ENCODE measurements at regions not wholly inside any gene's neighbourhood (a gene's known extent, or its start where the extent isn't known, plus 50 kb on each side); places are given as distances from the start of the nearest gene placed in this dataset.

DNA sequence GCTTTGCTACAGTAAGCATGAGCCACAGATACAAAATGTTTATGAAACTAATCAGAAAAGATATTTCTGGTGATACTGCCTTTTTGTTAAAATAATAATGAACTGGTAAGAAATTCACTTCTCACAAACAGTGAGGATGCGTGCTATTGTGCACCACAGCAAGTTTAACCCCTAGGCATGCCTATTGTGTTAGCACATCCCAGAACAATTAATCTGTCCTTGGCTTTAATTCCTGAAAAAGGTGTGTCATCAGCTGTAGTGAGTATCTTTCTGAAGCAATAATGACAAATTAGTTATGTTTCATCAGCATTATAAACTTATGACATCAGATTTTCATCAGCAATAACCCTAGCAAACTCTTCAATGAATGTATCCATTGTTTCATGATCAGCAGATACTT, 1307.2 kb downstream of the EFNA5 start:
- H3K9me3 ChIP-seq (ENCODE audit: low read depth): no peaks in the 10 kb centered on the region
- no peak overlapping the region for H3K4me3 ChIP-seq
- H3K27me3 ChIP-seq: no peaks in the 10 kb centered on the region
- H3K4me1 ChIP-seq (ENCODE audit: insufficient read depth): no peaks in the 10 kb centered on the region
- 97% methylated on average over 1 of the region's 1 CpG for WGBS (ENCODE audit: low lambda C conversion rate, missing lambda C conversion rate)
- no peaks in the 10 kb centered on the region for H3K9me2 ChIP-seq (replicated peaks; ENCODE audit: insufficient read depth)
- no peak overlapping the region for H2AFZ ChIP-seq
- H3K27ac ChIP-seq: no peak overlapping the region
- no peaks in the 10 kb centered on the region for H3K36me3 ChIP-seq (replicated peaks; ENCODE audit: insufficient read depth, low read depth)
- H4K20me1 ChIP-seq (ENCODE audit: insufficient read depth, poor library complexity, severe bottlenecking): no peaks in the 10 kb centered on the region
- no peak for DNase-seq (ENCODE audit: low spot score)
- H3K79me2 ChIP-seq: no peaks in the 10 kb centered on the region
- no peak for TF ChIP-seq EZH2 (IDR thresholded peaks at IDR 0.05; ENCODE audit: borderline replicate concordance)
- TF ChIP-seq, protein P1, sequence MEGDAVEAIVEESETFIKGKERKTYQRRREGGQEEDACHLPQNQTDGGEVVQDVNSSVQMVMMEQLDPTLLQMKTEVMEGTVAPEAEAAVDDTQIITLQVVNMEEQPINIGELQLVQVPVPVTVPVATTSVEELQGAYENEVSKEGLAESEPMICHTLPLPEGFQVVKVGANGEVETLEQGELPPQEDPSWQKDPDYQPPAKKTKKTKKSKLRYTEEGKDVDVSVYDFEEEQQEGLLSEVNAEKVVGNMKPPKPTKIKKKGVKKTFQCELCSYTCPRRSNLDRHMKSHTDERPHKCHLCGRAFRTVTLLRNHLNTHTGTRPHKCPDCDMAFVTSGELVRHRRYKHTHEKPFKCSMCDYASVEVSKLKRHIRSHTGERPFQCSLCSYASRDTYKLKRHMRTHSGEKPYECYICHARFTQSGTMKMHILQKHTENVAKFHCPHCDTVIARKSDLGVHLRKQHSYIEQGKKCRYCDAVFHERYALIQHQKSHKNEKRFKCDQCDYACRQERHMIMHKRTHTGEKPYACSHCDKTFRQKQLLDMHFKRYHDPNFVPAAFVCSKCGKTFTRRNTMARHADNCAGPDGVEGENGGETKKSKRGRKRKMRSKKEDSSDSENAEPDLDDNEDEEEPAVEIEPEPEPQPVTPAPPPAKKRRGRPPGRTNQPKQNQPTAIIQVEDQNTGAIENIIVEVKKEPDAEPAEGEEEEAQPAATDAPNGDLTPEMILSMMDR (IDR thresholded peaks at IDR 0.05; ENCODE audit: poor library complexity): no peak
- TF ChIP-seq EZH2phosphoT487 (IDR thresholded peaks at IDR 0.05; ENCODE audit: low read depth, severe bottlenecking, unreplicated experiment): no peak
- no peak overlapping the region for H3K4me2 ChIP-seq

DNA sequence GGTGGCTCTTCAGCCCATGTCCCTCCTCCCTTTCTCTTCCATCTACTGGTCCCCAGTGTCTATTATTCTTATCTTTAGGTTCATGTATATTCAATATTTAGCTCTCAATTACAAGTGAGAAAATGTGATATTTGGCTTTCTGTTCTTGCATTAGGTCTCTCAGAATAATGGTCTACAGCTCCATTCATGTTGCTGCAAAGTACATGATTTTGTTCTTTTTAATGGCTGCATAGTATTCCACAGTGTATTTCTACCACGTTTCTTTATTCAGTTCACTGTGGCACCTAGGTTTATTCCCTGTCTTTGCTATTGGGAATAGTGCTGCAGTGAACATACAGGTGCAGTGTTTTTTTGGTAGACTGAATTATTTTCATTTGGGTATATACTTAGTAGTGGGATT, 1308.8 kb downstream of the EFNA5 start:
- Histone ChIP-seq H2AFZ (no peak overlapping the region), H3K79me2 (no peaks in the 10 kb centered on the region), H3K4me2 (no peak overlapping the region), H4K20me1 (ENCODE audit: insufficient read depth, poor library complexity, severe bottlenecking) (no peaks in the 10 kb centered on the region), H3K4me1 (ENCODE audit: insufficient read depth) (no peaks in the 10 kb centered on the region), H3K4me3 (no peak overlapping the region), H3K27ac (no peak overlapping the region), H3K9me3 (ENCODE audit: low read depth) (no peaks in the 10 kb centered on the region), H3K27me3 (no peaks in the 10 kb centered on the region), H3K36me3 (replicated peaks; ENCODE audit: insufficient read depth, low read depth) (no peaks in the 10 kb centered on the region), H3K9me2 (replicated peaks; ENCODE audit: insufficient read depth) (no peaks in the 10 kb centered on the region)
- DNase-seq (ENCODE audit: low spot score): no peak
- TF ChIP-seq EZH2 (IDR thresholded peaks at IDR 0.05; ENCODE audit: borderline replicate concordance) (no peak), EZH2phosphoT487 (IDR thresholded peaks at IDR 0.05; ENCODE audit: low read depth, severe bottlenecking, unreplicated experiment) (no peak)
- TF ChIP-seq, protein P1 (IDR thresholded peaks at IDR 0.05; ENCODE audit: poor library complexity): no peak
- 89% methylated on average over 1 of the region's 1 CpG for WGBS (ENCODE audit: low lambda C conversion rate, missing lambda C conversion rate)

- 61% methylated on average over 2 of the region's 2 CpGs for WGBS (ENCODE audit: low lambda C conversion rate, missing lambda C conversion rate)
- no peaks in the 10 kb centered on the region for H3K27me3 ChIP-seq
- no peak overlapping the region for H3K4me3 ChIP-seq
- no peaks in the 10 kb centered on the region for H3K4me1 ChIP-seq (ENCODE audit: insufficient read depth)
- DNase-seq (ENCODE audit: low spot score): no peak
- no peak overlapping the region for H3K4me2 ChIP-seq
- H3K9me2 ChIP-seq (replicated peaks; ENCODE audit: insufficient read depth): no peaks in the 10 kb centered on the region
- H4K20me1 ChIP-seq (ENCODE audit: insufficient read depth, poor library complexity, severe bottlenecking): no peaks in the 10 kb centered on the region
- H3K79me2 ChIP-seq: no peaks in the 10 kb centered on the region
- TF ChIP-seq, protein P1 (IDR thresholded peaks at IDR 0.05; ENCODE audit: poor library complexity): no peak
- TF ChIP-seq EZH2 (IDR thresholded peaks at IDR 0.05; ENCODE audit: borderline replicate concordance) (no peak), EZH2phosphoT487 (IDR thresholded peaks at IDR 0.05; ENCODE audit: low read depth, severe bottlenecking, unreplicated experiment) (no peak)
- H3K27ac ChIP-seq: no peak overlapping the region
- no peaks in the 10 kb centered on the region for H3K36me3 ChIP-seq (replicated peaks; ENCODE audit: insufficient read depth, low read depth)
- H3K9me3 ChIP-seq (ENCODE audit: low read depth): no peaks in the 10 kb centered on the region
- H2AFZ ChIP-seq: no peak overlapping the region
These were observed 1339.3 kb downstream of the EFNA5 start for GRCh38 chr5:106331415-106331814.

- no peak overlapping the region for H3K4me3 ChIP-seq
- 85% methylated on average over 2 of the region's 2 CpGs for WGBS (ENCODE audit: low lambda C conversion rate, missing lambda C conversion rate)
- H3K79me2 ChIP-seq: no peaks in the 10 kb centered on the region
- H3K27me3 ChIP-seq: no peaks in the 10 kb centered on the region
- H3K9me2 ChIP-seq (replicated peaks; ENCODE audit: insufficient read depth): no peaks in the 10 kb centered on the region
- no peaks in the 10 kb centered on the region for H4K20me1 ChIP-seq (ENCODE audit: insufficient read depth, poor library complexity, severe bottlenecking)
- H3K36me3 ChIP-seq (replicated peaks; ENCODE audit: insufficient read depth, low read depth): no peaks in the 10 kb centered on the region
- H3K9me3 ChIP-seq (ENCODE audit: low read depth): no peaks in the 10 kb centered on the region
- no peaks in the 10 kb centered on the region for H3K4me1 ChIP-seq (ENCODE audit: insufficient read depth)
- TF ChIP-seq, protein P1 (IDR thresholded peaks at IDR 0.05; ENCODE audit: poor library complexity): no peak
- TF ChIP-seq EZH2phosphoT487 (IDR thresholded peaks at IDR 0.05; ENCODE audit: low read depth, severe bottlenecking, unreplicated experiment) (no peak), EZH2 (IDR thresholded peaks at IDR 0.05; ENCODE audit: borderline replicate concordance) (no peak)
- H2AFZ ChIP-seq: no peak overlapping the region
- no peak overlapping the region for H3K4me2 ChIP-seq
- DNase-seq (ENCODE audit: low spot score): no peak
- H3K27ac ChIP-seq: no peak overlapping the region
These were observed 1346.4 kb downstream of the EFNA5 start for GRCh38 chr5:106324356-106324755.
